ENCODE measurements at regions not wholly inside any gene's neighbourhood (a gene's known extent, or its start where the extent isn't known, plus 50 kb on each side); places are given as distances from the start of the nearest gene placed in this dataset.
A peak's percentile ranks its signal among the peaks of the same experiment; 100 is the strongest.

- DNase-seq (ENCODE audit: low read depth, low spot score) = no peak
Observed at GRCh38 chr13:77423296-77423695, 96.4 kb upstream of the MYCBP2 start.

GRCh38 chr13:77422724-77423123 is 95.8 kb upstream of the MYCBP2 start:
- DNase-seq (ENCODE audit: low read depth, low spot score) = peak; percentile 8

GRCh38 chr13:77417897-77418296 is 91.0 kb upstream of the MYCBP2 start:
- no peak for DNase-seq (ENCODE audit: low read depth, low spot score)

- no peak for DNase-seq (ENCODE audit: low read depth, low spot score)
Observed at GRCh38 chr13:77416666-77417212, 89.8 kb upstream of the MYCBP2 start.

DNA sequence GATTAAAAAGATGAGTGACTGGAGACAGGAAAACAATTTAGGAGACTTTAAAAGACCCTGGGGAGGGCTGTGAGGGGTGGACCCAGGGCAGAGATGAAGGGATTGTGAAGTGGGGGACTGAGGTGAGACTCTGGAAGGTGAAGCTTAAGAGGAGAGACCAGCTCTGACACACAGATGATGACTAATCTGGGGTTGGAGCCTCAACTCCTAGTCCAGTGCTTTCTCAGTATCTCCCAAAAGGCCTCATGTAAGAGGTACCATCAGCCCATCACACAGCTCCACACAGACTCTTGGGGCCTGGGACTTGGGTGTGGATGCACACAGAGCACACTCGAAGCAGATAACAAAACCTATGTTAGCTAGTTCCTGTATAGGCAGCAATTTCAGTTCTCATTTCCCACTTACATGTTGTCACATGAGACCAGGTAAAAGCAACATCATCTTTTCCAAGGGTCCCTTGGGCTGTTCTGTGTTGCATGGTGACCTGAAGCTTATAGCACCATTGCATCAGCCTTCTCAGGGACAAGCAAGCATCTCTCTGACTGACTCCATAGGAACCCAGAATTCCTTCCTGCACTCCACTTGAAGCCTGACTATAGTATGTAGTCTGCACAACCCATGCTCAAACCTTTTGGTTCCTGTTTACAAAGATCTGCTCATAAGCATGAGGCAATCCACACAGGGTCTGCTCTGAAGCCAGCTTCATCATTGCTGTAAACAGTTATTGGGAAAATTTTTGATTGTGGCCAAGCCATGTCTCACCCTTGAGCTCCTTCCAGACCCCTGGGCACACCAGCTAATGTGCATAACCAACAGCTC is 88.6 kb upstream of the MYCBP2 start:
- DNase-seq (ENCODE audit: low read depth, low spot score) = no peak

- no peak for DNase-seq (ENCODE audit: low read depth, low spot score)
Observed at GRCh38 chr13:77412860-77413259, 86.0 kb upstream of the MYCBP2 start.

- no peak for DNase-seq (ENCODE audit: low read depth, low spot score)
Observed at GRCh38 chr13:77412116-77412635, 85.3 kb upstream of the MYCBP2 start.

- DNase-seq (ENCODE audit: low read depth, low spot score) = peak; percentile 64
Observed at GRCh38 chr13:77409412-77409811, 82.5 kb upstream of the MYCBP2 start.

GRCh38 chr13:77406644-77407440 is 79.9 kb upstream of the MYCBP2 start:
- DNase-seq (ENCODE audit: low read depth, low spot score) = no peak

GRCh38 chr13:77398825-77399620 is 72.1 kb upstream of the MYCBP2 start:
- DNase-seq (ENCODE audit: low read depth, low spot score) = no peak

- DNase-seq (ENCODE audit: low read depth, low spot score) = no peak
Observed at GRCh38 chr13:77397636-77398035, 70.7 kb upstream of the MYCBP2 start.

DNA sequence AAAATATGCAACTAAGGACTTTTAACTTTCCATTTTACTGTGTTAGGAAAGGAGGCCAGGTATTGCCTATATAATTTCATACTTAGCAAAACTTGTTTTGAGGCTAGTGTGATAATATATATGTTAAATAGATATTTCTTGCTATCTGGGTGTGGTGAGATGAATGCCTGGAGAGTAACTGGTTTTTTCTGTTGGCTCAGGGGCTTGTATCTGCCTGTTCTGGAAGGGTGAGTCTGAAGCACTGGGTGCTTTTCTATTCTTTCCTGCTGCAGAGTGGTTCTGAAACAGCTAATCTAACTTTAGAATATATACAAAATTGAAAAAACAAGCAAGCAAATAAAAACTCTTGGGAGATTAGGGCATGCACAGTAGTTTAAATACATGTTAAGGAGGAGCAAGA is 64.6 kb upstream of the MYCBP2 start:
- DNase-seq (ENCODE audit: low read depth, low spot score) = no peak

DNA sequence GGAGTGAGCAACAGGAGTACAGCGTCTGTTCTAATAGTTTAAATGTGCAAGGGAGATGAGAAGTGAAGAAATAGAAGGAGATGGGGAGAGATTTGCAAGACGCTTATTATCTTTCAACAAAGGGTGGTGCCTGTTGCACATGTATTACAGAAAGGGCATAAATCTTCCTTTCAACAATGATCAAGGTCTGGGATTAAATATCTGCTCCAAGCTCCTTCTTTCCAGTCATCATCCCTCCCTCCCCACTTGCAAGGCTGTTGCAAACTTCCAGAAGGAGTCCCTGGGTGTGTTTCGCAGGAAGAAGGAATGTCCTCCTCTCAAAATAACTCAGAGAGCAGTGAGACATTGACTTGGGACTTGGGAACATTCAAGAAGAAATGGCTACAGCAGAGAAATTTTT is 63.5 kb upstream of the MYCBP2 start:
- DNase-seq (ENCODE audit: low read depth, low spot score) = no peak

DNA sequence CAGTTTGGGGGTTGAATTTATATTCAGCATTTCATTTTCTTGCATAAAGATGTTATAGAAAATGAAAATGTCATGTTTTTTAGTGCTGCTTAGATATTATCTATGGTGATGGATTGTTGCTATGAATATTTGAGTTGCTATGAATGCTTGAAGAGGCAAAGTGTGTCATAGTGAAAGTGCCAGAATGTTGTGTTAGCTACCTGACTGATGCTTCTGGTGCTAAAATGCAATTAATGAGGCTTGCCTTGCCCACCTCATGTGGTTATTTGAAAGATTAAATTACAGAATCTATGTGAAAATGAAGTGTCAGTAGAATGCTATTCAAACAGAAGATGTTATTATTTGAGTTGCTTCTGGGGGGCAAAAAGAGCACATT is 62.7 kb upstream of the MYCBP2 start:
- DNase-seq (ENCODE audit: low read depth, low spot score) = no peak

DNA sequence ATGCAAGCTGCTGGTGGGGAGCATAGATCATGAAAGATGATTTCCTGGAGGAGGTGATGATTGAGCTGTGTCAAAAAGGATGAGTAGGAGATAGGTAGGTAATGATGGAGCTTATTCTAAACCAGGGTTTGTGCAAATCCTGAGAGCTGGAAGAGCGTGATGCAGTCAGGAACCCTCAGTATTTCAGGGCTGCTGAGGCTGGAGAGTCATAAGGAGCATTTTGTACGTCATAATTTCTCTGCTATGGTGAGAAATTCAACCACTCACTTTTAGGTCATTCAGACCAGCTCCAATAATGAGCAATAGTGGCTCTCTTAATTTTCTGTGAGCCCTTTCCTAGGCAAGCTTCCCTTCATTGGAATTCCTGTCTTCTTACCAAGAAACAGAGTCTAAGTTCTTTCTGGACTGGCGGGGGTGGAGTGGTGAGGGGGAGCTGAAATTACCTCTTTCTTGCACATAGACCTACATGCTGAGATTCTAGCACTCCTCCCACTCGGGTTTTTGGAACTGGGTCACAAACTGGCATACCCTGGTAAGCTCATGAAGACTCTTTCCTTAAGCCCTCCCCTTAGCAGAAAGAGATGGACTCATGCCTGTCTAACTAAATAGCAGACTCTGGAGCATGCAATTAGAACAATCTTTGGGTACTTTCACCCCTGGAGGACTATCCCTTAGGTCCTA is 62.2 kb upstream of the MYCBP2 start:
- DNase-seq (ENCODE audit: low read depth, low spot score) = no peak

GRCh38 chr13:77387607-77388200 is 60.8 kb upstream of the MYCBP2 start:
- DNase-seq (ENCODE audit: low read depth, low spot score) = no peak

DNA sequence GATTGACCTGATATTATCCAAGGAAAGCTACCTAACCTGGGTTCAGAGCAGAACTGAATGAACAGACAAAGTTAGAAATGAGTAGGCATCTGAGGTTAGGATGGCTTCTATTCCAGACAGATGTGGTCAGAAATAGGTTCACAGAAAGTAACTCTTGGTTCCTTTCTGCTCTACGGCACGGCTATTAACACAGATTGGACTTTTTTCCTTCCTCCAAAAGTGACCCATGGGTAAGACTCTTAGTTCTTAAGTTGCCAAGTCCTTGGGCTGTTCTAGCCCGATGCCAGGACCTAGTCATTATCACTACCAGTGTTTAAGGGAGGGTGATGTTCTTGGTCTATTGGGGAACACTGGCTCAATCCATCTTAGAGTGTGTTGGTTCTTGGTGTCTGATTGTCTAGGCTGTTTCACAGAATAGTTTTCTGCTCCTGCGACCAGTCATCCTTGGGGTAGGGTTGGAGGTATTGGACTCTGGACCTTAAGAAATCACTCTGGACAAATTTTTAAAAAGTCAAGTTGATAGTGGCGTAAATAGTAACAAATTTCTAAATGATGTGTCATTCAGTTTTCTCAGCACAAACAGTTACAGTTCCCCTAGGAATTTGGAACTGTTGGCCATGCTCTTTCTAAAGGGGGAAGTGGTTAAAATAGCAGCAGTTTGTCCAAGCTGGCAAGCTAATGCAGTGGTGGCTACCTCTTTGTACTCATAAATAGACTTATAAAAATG is 60.1 kb upstream of the MYCBP2 start:
- no peak for DNase-seq (ENCODE audit: low read depth, low spot score)

GRCh38 chr13:77386046-77386445 is 59.2 kb upstream of the MYCBP2 start:
- DNase-seq (ENCODE audit: low read depth, low spot score) = no peak

DNA sequence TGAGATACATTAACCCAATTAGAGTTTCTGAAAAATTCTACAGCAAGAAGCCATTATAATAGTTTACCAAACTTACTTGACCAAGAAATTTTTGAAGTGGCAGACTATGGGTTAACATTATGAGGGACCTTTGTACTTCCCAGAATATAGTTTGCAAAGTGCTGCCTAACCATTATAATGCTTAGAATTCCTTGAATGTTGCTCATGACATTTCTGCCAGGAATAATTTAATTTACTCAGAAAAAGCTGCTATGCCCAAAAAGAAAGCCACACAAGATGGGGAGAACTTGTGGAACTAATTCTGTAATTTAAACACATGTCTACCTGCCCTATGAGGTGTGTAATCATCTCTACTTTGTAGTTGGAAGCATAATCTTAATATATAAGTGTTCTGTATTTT is 58.1 kb upstream of the MYCBP2 start:
- no peak for DNase-seq (ENCODE audit: low read depth, low spot score)

- DNase-seq (ENCODE audit: low read depth, low spot score) = no peak
Observed at GRCh38 chr13:77383097-77383496, 56.2 kb upstream of the MYCBP2 start.

All from ELF-1 (cell line).